Urothelium cell line (cell line): ENCODE measurements at regions not wholly inside any gene's neighbourhood (a gene's known extent, or its start where the extent isn't known, plus 50 kb on each side); places are given as distances from the start of the nearest gene placed in this dataset.

Experiments used
- DNase-seq: peaks from one replicate; pipeline ENCODE4 v3.0.0; 2011; ENCODE audit warnings: low spot score, mixed read lengths
- FAIRE-seq: peaks from 2 replicates; lab custom pipeline; 2011; peaks lifted over from hg19 to GRCh38; lab: Jason Lieb, UNC

DNA sequence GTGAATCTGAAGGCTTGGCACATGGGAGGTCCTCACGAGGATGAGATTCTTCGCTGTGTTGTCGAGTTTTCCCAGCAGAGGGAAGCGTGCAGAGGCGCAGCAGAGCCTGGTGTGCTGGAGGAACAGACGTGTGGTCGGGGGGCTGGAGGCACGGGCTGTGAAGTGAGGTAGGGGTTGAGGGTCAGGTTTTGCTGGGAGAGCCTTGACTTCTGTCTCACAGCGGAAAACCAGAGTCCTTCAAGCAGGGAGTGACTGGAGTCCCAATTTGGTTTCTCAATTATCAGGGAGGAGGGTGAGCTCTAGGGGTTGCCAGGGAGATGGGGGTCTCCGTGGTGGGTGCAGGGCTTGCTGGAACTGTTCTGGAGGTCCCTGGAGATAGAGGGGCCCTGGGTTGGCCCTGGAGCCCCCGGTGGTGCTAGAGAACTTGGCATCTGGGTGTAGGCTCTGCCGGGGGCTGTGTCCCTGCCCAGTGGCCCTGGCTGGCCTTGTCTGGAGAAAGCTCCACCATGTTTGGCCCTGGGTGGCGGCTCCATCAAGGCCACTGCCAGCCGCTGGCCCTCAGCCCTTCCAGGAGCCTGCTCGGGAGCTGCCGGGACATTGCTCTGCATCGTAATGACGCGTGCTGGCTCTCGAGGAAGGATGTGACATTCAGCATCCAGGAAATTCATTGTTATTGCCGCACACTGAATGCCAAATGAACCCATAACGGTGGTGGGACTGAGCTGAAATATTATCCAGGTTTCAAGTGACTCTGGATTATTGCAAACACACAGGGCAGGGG lies 215.7 kb downstream of the KIF26A start:
- no peak for FAIRE-seq

DNA sequence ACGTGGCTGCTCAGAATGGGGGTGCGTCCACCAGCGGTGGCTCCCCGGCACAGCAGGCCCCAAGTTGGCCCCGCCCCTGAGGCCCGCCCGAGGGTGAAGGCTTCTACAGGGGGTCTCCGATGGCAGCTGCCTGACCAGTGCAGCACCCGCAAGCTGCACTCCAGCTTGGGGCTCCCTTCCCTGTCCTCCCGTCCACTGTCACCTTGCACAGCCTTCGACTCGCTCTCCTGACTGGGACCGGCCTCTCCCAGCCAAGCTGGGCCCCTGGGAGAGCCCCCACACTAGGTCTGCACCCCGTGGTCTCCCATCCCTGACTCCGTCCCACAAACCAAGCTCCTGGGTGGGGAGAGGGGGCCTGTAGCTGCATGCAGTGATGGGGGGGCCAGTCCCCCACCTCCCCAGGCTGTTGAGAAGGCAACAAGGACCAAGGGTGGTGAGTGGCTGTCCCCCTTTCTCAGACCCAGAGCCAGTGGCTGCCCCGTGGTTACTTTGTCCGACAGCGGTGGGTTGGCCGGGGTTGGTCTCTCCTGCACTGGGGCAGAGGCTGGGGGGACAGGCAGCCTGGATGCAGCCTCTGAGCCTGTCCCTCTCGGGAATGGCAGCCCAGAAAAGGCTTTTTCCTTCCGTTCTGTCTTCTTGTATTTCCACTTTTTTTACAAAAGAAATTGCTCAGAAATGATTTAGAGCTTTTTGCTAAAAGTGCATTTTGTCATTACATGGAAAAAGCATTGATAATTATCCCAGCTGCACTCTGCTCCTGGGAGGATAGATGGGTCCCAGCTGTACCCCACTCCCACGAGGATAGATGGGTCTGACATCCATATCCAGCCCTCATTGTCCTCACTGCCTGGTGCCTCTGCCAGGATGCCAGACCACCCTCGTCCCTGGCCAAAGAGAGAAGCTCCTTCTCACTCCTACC lies 217.0 kb downstream of the KIF26A start:
- DNase-seq = no peak
- FAIRE-seq = no peak

More for the DNA sequence above, 215.7 kb downstream of the KIF26A start:
- DNase-seq = no peak

DNA sequence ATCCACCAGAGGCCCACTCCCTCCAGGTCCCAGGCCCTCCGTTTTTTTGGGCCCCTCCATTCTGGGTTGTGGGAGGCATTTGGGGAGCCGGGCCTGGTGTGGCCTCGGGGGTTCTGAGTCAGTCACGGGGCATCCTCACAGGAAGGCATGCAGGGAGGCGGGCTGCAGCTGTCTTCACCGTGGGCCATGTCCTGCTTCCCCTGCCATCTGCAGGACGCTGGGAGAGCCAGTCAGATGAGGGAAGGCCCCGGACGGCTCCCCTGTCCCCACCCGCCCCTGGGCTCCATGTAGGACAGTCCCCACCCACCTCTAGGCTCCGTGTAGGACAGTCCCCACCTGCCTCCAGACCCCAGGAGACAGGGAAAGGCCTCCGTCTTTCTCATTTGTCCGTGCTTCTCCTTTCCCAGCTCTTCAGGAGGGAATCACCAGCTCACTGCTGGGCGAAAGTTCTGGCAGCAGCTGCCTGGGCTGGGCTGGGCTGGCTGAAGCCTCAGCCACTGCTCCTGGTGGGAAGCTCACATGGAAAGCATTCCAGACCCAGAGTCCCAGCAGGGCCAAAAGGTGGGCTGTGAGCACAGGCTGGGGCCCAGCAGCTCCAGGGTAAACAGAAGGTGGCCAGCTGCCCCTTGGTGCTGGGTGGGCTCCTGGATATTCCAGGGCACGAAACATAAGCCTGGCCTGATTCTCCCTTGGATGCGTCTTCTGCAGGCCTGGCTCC lies 217.8 kb downstream of the KIF26A start:
- FAIRE-seq (no peak), DNase-seq (no peak)

DNA sequence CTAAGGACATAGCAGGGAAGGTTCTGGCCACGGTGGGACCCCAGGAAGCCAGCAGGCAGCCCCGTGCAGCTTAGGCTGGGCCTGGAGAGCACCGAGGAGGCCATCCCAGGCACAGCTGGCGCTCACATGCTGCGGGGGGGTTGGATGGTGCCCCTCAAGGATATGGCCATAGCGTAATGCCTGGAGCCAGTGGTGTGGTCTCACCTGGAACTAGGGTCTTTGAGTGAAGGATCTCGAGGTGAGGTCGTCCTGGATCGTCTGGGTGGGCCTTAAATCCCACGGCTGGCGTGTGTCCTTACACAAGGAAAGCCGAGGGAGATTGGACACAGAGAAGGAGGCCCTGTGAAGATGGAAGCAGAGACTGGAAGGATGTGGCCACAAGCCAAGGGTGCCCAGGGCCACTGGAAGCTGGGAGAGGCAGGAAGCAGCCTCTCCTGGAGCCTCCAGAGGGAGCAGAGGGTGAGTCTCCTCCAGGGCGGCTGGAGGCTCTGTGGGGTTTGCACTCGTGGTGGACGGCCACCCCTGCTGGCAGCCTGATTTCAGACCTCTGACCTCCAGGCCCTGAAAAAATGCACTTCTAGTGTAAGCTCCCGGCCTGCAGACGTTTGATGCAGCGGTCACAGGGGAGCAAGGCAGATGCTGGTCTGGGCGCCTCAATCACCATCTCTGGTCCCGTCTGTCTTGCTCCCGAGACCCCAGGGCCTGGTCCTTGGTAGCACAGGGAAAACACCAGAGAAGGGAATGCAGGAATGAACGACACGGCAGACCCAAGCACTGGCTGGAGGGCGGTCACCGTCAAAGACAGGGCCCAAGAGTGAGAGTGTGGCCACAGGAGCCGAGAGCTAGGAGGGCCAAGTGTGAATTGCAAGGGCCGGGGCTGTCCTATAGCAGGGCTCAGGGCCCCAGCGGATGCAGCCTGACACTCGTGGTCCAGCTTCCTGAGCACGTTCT lies 218.6 kb downstream of the KIF26A start:
- DNase-seq = no peak
- no peak for FAIRE-seq

DNA sequence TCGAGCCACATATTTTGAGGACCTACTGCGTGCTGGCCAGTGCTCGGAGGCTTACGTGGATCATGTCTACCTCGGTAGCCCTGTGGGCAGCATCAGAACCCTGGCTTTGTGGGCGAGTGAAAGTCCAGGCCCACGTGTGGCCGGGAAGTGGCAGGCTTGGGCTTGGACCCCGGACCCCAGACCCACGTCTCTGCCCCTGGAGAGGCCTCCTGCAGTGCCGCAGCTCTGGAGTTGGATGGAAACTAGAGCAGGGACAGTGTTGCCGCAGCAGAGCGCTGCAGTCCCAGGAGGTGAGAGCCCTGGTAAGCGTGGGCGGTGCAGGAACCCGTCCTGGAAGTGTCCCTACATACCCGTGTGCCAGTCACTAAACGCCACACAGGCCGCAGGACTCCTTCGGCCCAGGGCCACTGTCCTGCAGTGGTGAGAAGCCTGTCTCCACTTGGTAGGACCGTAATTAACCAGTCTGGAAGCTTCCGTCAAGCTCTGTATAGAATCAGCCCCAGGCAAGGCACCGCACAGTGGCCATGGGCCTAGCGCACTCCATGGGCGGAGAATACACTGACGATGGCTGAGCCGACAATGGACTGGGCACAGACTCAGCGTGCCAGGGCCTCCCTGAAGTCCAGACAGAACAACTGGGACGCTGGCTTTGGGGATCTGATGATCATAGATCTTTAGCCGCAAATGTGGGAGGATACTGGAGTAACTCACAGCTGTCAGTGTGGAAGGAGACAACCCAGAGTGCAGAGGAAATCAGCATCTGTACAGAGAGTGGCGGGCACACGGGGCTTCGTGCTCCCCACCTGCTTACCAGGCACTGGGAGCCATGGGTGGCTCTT lies 219.5 kb downstream of the KIF26A start:
- FAIRE-seq (no peak), DNase-seq (no peak)

DNA sequence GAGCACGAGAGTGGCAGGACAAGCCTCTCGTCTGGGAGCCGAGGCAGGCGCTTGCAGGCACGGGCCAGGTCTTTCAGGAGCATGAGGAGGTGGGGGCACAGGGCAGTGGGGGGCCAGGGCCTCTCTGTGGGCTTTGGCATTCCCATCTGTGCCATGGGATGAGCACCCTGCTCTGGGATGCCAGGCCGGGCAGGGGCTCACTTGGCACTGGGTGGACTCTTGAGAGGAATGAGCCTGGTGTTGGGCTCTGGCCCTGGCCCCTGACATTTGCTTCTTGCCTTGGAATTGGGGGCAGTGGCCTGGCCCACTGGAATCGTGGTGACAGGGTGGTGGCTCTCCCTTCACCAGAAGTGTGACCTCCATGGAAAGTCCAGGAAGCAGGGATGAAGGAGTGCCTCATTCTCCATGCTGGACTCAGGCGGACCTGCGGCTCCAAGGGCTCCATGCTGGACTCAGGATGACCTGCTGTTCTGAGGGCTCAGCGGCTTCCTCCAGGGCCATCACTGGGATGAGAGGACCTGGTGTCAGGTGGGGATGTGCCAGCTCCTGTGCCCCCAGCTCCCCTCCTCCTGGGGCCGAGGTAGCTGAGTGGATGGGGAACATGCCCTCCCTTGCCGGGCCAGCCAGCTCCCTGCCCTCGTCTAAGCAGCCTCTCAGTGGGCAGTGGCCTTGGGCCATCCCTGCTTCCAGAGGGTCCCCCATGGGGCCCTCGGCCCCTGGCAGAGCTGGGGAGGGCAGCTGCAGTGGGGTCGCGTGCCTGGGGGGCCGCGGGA lies 220.3 kb downstream of the KIF26A start:
- FAIRE-seq (no peak), DNase-seq (no peak)

DNA sequence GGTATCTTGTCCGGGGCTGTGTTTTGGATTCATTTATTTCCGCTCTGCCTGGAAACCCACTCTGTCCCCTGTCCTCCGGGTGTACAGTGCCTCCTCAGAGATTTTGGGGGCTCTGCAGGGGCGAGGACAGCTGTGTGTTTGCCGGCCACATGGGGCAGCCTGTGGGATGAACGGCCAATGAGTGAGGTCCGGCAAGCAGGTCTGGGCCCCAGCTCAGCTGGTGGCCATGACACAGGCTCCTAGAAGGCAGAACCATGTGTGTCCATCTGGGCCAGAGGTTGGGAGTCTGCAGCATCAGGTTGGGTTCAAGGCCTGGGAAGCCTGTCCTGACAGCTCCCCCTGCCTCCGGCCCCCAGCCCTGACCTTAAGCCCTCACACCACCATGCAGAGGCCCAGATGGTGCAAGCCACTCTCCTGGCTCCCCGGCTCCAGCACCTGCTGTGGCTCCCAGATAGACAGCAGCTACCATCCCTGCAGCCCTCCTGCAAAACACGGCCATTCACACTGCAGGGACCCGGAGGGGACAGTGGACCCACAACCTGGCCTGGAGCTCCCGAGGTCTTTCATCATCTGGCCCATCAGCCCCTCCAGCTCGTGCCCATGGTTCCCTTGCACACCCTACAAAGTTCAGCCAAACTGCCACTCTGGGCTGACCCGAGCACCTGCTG lies 220.1 kb upstream of the C14orf180 start:
- FAIRE-seq (no peak), DNase-seq (no peak)

DNA sequence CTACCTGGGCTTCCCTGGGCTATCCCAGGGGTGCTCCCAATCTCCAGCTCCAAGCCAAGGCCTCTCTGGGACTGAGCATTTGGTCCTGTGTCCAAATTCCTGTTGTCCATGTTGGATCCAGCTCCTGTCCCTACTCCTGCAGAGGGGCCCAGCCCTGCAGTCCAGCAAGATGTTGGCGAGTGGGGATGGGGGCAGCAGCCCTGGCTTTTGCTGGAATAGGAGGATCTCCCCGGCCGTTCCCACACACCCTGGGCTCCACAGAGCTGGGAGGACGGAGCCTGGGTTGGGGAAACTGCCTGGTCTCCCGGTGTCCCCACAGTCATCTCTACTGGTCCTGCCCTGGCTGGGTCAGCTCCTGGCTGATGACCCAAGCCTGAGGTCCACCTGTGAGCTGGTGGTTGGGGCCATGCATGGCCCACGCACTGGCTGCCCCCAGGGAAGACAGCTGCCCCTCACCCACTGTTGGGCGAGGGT lies 219.6 kb upstream of the C14orf180 start:
- FAIRE-seq = no peak
- no peak for DNase-seq

DNA sequence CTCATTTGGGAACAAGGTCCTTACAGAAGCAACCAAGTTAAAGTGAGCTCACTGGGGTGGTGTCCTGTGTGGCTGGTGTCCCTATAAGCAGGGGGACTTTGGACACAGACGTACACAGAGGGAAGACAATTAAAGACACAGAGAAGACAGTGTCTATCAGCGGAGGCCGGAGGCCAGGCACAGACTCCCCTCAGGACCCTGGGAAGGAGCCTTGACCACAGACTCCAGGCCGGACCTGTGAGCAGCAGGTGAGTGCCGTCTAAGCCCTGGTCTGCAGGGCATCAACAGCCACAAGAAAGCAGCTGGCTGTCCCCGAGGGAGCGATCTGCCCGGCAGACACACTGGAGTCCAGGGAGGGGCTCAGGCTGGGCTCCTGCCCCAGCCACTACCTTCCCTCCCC lies 219.1 kb upstream of the C14orf180 start:
- DNase-seq (no peak), FAIRE-seq (no peak)

DNA sequence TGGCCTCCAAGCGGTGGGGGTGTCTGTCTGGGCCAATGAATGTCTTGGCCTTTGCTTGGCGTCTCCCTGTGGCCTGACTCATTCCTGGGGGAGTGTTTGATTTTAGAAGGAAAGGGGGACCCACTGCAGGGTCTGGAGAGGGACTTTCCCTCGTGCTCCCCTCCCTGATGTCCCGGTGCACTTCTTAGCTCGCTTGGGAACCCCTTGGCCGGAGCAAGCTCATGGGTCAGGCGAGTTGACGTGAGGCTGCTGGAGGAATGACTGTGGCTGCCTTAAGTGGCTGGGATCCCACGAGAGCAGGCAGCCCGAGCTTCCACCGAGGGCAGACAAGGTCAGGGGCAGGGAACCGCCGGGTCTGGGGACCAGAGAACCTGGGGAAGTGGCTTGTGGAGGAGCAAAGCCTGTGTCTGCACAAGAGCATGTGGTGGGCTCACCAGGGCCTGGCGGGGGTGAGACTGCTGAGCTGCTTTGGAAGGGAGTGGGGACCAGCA lies 218.4 kb upstream of the C14orf180 start:
- DNase-seq = no peak
- no peak for FAIRE-seq

DNA sequence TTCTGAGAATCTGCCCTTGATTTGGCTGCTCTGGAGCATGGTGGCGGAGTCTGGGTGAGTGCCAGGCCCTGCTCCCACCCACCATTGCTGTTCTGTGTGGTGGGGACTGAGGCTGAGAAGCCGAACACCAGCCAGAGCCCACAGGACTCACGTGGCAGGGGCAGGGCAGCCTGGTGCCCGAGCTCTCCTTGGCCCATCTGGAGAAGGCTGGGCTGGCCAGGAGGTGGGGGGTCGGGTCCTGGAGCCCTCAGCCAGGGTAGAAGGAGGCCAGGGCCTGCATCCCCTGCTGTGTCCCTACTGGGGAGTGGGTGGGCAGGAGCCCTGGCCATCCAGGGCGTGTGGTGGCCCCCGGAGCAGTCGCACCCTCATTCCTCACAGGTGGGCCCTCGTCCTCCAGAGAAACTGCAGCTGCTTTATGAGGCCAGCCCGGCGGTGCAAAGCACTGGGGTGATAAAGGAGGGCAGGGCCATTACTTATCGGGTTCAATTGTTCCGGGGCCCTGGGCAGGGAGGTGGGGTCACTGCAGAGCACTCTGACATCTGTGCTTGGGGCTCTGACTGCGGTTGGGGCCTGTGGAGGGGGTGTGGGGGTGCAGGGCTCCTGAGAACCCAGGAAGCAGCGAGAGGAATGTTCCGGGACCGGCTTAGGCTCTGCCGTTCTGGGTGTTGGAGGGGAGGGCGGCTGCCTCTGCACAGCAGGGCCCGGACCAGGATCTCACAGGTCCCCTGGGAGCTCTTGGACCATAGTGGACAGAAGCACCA lies 217.5 kb upstream of the C14orf180 start:
- FAIRE-seq (no peak), DNase-seq (no peak)

DNA sequence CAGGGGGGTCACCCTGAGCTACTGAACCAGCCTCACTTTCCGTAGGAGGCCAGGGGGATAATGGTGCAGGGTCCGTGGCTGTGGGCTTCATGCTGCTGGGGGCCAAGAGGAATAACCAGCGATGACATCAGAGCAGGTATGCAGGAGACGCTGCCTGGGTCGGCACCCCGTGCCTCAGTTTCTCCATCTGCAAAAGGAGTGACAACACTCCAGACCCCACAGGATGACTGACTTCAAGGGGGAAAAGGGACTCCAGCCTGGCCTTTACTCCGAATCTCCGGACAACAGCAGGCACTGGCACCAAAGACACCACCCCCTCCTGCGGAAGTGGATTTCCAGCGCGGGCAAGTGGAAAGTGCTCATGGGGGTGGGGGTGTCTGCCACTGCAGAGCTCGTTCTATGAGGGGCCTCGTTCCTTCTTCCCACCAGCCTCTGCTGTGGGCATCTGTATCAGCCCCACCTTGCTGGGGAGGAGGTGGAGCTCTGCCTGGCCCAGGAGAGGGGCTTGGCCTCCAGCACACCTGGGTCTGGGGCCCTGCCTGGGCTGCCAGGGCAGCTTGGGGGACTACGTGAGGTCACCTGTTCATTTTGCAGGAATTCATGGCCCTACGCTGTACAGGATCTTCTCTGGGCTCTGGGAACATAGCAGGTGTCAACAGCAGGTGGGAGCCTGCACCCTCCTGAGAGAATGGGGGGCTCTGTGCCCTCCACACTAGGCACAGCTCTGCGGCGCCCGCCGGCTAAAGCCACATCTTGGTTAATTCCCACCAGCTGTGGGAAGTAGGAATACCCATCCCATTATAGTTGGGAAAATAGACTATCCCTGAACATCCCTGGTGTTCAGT lies 216.6 kb upstream of the C14orf180 start:
- DNase-seq (no peak), FAIRE-seq (no peak)

DNA sequence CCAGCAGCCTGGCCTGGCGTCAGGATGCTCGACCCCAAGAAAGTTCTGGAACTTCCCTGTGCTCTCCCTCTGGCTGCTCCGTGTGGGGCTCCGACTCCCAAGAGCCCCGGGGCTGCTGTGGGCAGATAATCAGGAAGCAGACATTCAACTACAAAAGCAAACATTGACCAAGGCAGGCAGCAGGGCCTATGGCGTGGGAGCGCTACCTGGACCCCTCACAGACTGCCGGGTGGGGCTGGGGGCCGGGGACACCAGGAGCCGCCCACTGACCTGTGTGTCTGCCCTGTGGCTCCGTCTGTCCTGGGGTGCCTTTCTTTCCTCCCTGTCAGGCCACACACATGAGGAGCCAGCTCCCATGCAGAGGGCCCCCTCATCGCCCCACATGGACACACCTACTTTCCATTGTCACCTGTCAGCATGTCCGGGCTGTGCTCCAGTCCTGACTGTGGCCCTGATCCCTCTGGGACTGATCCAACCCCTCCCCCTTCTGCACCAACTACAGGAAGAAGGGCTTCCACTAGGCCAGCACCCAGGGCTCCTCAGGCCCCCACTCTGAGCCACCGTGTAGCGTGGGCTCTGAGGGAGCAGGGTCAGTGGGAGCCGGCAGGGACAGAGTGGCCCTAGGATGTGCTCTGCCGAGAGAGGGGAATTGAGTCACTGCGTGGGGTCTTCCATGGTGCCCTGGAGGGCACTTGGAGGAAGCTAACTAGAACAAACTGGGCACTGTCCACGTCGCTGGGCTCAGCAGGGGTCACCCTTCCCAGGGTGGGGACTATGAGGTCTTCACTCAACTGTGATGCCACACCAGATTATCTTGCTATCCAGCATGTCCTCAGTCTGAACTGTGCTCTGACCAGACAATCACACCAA lies 215.4 kb upstream of the C14orf180 start:
- no peak for DNase-seq
- FAIRE-seq = no peak

DNA sequence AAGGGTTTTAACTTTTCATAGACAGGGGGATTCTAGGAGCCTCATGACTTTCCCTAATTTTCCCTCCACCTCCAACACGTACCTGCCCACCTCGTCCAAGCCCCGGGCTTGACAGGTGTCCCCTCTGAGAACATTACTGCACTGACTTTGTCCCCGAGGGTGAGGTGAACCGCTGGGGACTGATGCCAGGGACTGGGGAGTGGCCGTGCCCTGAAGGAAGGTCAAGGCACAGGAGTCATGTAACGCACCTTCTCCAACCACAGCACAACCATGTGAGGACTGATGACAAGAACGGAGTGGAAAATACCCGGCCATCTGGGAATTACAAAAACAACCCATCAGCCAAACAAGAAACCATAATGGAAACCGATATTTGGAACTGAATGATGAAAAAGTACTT lies 214.7 kb upstream of the C14orf180 start:
- DNase-seq = no peak
- no peak for FAIRE-seq
